H9 (cell line): ENCODE measurements at regions not wholly inside any gene's neighbourhood (a gene's known extent, or its start where the extent isn't known, plus 50 kb on each side); places are given as distances from the start of the nearest gene placed in this dataset.

ENCODE experiments used
- DNase-seq: peaks from one replicate; pipeline ENCODE4 v3.0.0-alpha.2; 2017
- H2AFZ ChIP-seq: one replicate; pipeline ENCODE4 v1.6.1; 2013; ENCODE audit warnings: mild to moderate bottlenecking, low read length, control low read depth, moderate library complexity
- H2AK5ac ChIP-seq: 2 replicates; pipeline ENCODE4 v1.6.1; 2013; ENCODE audit warnings: low read length, control low read depth, mixed read lengths; ENCODE audit not compliant: insufficient read length
- H2BK120ac ChIP-seq: one replicate; pipeline ENCODE4 v1.6.1; 2013; ENCODE audit warnings: low read depth, mild to moderate bottlenecking, low read length, control low read depth, inconsistent platforms; ENCODE audit not compliant: poor library complexity, severe bottlenecking
- H2BK12ac ChIP-seq: 2 replicates; pipeline ENCODE4 v1.6.1; 2013; ENCODE audit warnings: low read length, control low read depth, mixed read lengths, low read depth; ENCODE audit not compliant: insufficient read length
- H2BK15ac ChIP-seq: 2 replicates; pipeline ENCODE4 v1.6.1; 2013; ENCODE audit warnings: low read depth, low read length, control low read depth
- H2BK20ac ChIP-seq: one replicate; pipeline ENCODE4 v1.6.1; 2013; ENCODE audit warnings: low read depth, mild to moderate bottlenecking, low read length, control low read depth, inconsistent platforms; ENCODE audit not compliant: poor library complexity, severe bottlenecking
- H2BK5ac ChIP-seq: 2 replicates; pipeline ENCODE4 v1.6.1; 2013; ENCODE audit warnings: low read length, control low read depth, mixed read lengths; ENCODE audit not compliant: insufficient read length
- H3K14ac ChIP-seq: 2 replicates; pipeline ENCODE4 v1.6.1; 2013; ENCODE audit warnings: low read length, control low read depth; ENCODE audit not compliant: insufficient read depth
- H3K18ac ChIP-seq: 2 replicates; pipeline ENCODE4 v1.6.1; 2013; ENCODE audit warnings: low read depth, mild to moderate bottlenecking, mixed read lengths, low read length, control low read depth; ENCODE audit not compliant: insufficient read length
- H3K23ac ChIP-seq: 2 replicates; pipeline ENCODE4 v1.6.1; 2013; ENCODE audit warnings: low read length, control low read depth, mixed read lengths, low read depth; ENCODE audit not compliant: insufficient read length
- H3K23me2 ChIP-seq: 2 replicates; pipeline ENCODE4 v1.6.1; 2013; ENCODE audit warnings: low read depth, mild to moderate bottlenecking, mixed read lengths, low read length, control low read depth; ENCODE audit not compliant: insufficient read length, poor library complexity, severe bottlenecking
- H3K27ac ChIP-seq: 2 replicates; pipeline ENCODE4 v1.5.1; 2013; ENCODE audit warnings: low read length, control low read depth, mixed read lengths, low read depth; ENCODE audit not compliant: insufficient read length
- H3K27me3 ChIP-seq: 2 replicates; pipeline ENCODE4 v1.6.1; 2013; ENCODE audit warnings: low read length, control low read depth, inconsistent platforms; ENCODE audit not compliant: insufficient read depth
- H3K4ac ChIP-seq: 2 replicates; pipeline ENCODE4 v1.6.1; 2013; ENCODE audit warnings: low read depth, mild to moderate bottlenecking, control low read depth, inconsistent platforms, low read length, moderate library complexity
- H3K4me1 ChIP-seq: 2 replicates; pipeline ENCODE4 v1.6.1; 2013; ENCODE audit warnings: low read length, control low read depth, inconsistent platforms; ENCODE audit not compliant: insufficient read depth
- H3K4me2 ChIP-seq: 2 replicates; pipeline ENCODE4 v1.6.1; 2013; ENCODE audit warnings: low read length, control low read depth, mixed read lengths; ENCODE audit not compliant: insufficient read length, insufficient read depth
- H3K56ac ChIP-seq: 2 replicates; pipeline ENCODE4 v1.6.1; 2013; ENCODE audit warnings: low read depth, mild to moderate bottlenecking, mixed read lengths, low read length, control low read depth; ENCODE audit not compliant: insufficient read length
- H3K79me1 ChIP-seq: 2 replicates; pipeline ENCODE4 v1.6.1; 2013; ENCODE audit warnings: low read depth, mild to moderate bottlenecking, moderate library complexity, low read length, control low read depth, inconsistent platforms; ENCODE audit not compliant: insufficient read depth, poor library complexity, severe bottlenecking
- H3K79me2 ChIP-seq: 2 replicates; pipeline ENCODE4 v1.6.1; 2013; ENCODE audit warnings: low read length, control low read depth, inconsistent platforms; ENCODE audit not compliant: insufficient read depth
- H3K9ac ChIP-seq: 2 replicates; pipeline ENCODE4 v1.6.1; 2013; ENCODE audit warnings: low read length, control low read depth, mixed read lengths; ENCODE audit not compliant: insufficient read length; ENCODE audit errors: extremely low read depth
- H3K9me3 ChIP-seq: one replicate; pipeline ENCODE4 v1.6.1; 2013; ENCODE audit warnings: low read depth, low read length, inconsistent platforms; ENCODE audit not compliant: control insufficient read depth
- H3T11ph ChIP-seq: one replicate; pipeline ENCODE4 v1.6.1; 2013; ENCODE audit warnings: mild to moderate bottlenecking, low read length, control low read depth, inconsistent platforms
- H4K20me1 ChIP-seq: one replicate; pipeline ENCODE4 v1.6.1; 2013; ENCODE audit not compliant: control insufficient read depth, insufficient read length, insufficient read depth
- H4K5ac ChIP-seq: 2 replicates; pipeline ENCODE4 v1.6.1; 2013; ENCODE audit warnings: low read depth, mild to moderate bottlenecking, mixed read lengths, low read length, control low read depth; ENCODE audit not compliant: insufficient read length
- H4K8ac ChIP-seq: replicated peaks from 2 replicates; pipeline ENCODE4 v1.6.1; 2013; ENCODE audit warnings: low read length, control low read depth, mixed read lengths, low read depth; ENCODE audit not compliant: insufficient read length
- H4K91ac ChIP-seq: 2 replicates; pipeline ENCODE4 v1.6.1; 2013; ENCODE audit warnings: low read depth, mild to moderate bottlenecking, moderate library complexity, mixed read lengths, low read length, control low read depth; ENCODE audit not compliant: insufficient read length
- H3K27ac Mint-ChIP-seq, 3 experiments: 2 replicates in 2 of 3; 3 replicates in 1 of 3; pipeline ENCODE4 v1.8.0; 2020 to 2021; ENCODE audit warnings: mixed read lengths in 3 of 3, mild to moderate bottlenecking in 1 of 3, moderate library complexity in 1 of 3
- H3K27me3 Mint-ChIP-seq: 2 replicates; pipeline ENCODE4 v1.8.0; 2021; ENCODE audit warnings: low read depth, mild to moderate bottlenecking, moderate library complexity, mixed read lengths
- H3K36me3 Mint-ChIP-seq, 3 experiments: 2 replicates in 2 of 3; 3 replicates in 1 of 3; pipeline ENCODE4 v1.8.0; 2020 to 2021; ENCODE audit warnings: low read depth in 3 of 3, mixed read lengths in 3 of 3; ENCODE audit not compliant: insufficient read depth in 1 of 3
- H3K4me1 Mint-ChIP-seq, 2 experiments: 2 replicates each; pipeline ENCODE4 v1.8.0; 2020; ENCODE audit warnings: mixed read lengths in 2 of 2
- H3K4me3 Mint-ChIP-seq, 2 experiments: 2 replicates in 1 of 2; 3 replicates in 1 of 2; pipeline ENCODE4 v1.8.0; 2020 to 2021; ENCODE audit warnings: mild to moderate bottlenecking in 2 of 2, mixed read lengths in 2 of 2, moderate library complexity in 1 of 2
- H3K9me3 Mint-ChIP-seq, 2 experiments: 2 replicates in 1 of 2; 3 replicates in 1 of 2; pipeline ENCODE4 v1.8.0; 2020; ENCODE audit warnings: mild to moderate bottlenecking in 2 of 2, mixed read lengths in 2 of 2, moderate library complexity in 1 of 2
- CTCF ChIP-seq: fragments of 200-600 bp; sonication (generic); conservative IDR thresholded peaks from 3 replicates; pipeline ENCODE4 v1.8.0; 2021; ENCODE audit warnings: antibody characterized with exemption, mild to moderate bottlenecking
- WGBS: extraction: QIAGEN DNeasy Blood & Tissue Kit; methylation state at CpG from one replicate; pipeline ENCODE4 v1.1.7; 2013; ENCODE audit warnings: missing lambda C conversion rate, low lambda C conversion rate, mixed read lengths; ENCODE audit not compliant: insufficient read length; ENCODE audit errors: extremely low coverage; 5-methylcytosine and 5-hydroxymethylcytosine counted together

- H3K36me3 Mint-ChIP-seq, result no peaks in the 10 kb centered on the region; a peak in 2 of 7 replicates
- H3K27me3 Mint-ChIP-seq, result no peaks in the 10 kb centered on the region
- no peaks in the 10 kb centered on the region for H3K79me2 ChIP-seq
- H3K23ac ChIP-seq, result no peak overlapping the region
- TF ChIP-seq CTCF, result no peak
- no peak overlapping the region for H4K91ac ChIP-seq
- peaks cover 0 to 2% of the 10 kb centered on the region in 2 experiments; a peak in 4 of 5 replicates for H3K9me3 Mint-ChIP-seq
- H2BK20ac ChIP-seq, result no peak overlapping the region
- H3K4me1 ChIP-seq, result no peaks in the 10 kb centered on the region
- no peak overlapping the region for H2BK15ac ChIP-seq
- no peaks in the 10 kb centered on the region for H3K23me2 ChIP-seq
- no peak overlapping the region for H2AK5ac ChIP-seq
- no peak overlapping the region for H3K27ac ChIP-seq
- no peak overlapping the region for H3K4me3 Mint-ChIP-seq
- H3K4ac ChIP-seq, result no peak overlapping the region
- H3K9me3 ChIP-seq, result no peaks in the 10 kb centered on the region
- H3K4me1 Mint-ChIP-seq, result peaks cover 0 to 3% of the 10 kb centered on the region in 2 experiments; a peak in 1 of 4 replicates
- WGBS, result no CpG with 5 or more reads among the region's 1 CpG
- H4K5ac ChIP-seq, result no peak overlapping the region
- H3K4me2 ChIP-seq, result no peak overlapping the region
- no peak overlapping the region for H3K14ac ChIP-seq
- H4K8ac ChIP-seq, result no peak overlapping the region
- H2AFZ ChIP-seq, result no peak overlapping the region
- no peaks in the 10 kb centered on the region for H4K20me1 ChIP-seq
- H2BK12ac ChIP-seq, result no peak overlapping the region
- no peak overlapping the region for H2BK5ac ChIP-seq
- H2BK120ac ChIP-seq, result no peak overlapping the region
- H3K18ac ChIP-seq, result no peak overlapping the region
- no peak for DNase-seq
- H3K79me1 ChIP-seq, result no peaks in the 10 kb centered on the region
- H3K27me3 ChIP-seq, result no peaks in the 10 kb centered on the region
- no peak overlapping the region for H3K9ac ChIP-seq
- H3K56ac ChIP-seq, result no peak overlapping the region
- no peak overlapping the region for H3K27ac Mint-ChIP-seq
- no peak overlapping the region for H3T11ph ChIP-seq
Measured at GRCh38 chr18:2150566-2150965, 420.7 kb downstream of the METTL4 start.
